GM18520 (cell line): ENCODE measurements at regions not wholly inside any gene's neighbourhood (a gene's known extent, or its start where the extent isn't known, plus 50 kb on each side); places are given as distances from the start of the nearest gene placed in this dataset.

ENCODE experiments used
- ATAC-seq: cut with Tn5 transposase; IDR thresholded peaks from one replicate; pipeline ENCODE4 v1.9.1; 2021; ENCODE audit not compliant: unreplicated experiment

DNA sequence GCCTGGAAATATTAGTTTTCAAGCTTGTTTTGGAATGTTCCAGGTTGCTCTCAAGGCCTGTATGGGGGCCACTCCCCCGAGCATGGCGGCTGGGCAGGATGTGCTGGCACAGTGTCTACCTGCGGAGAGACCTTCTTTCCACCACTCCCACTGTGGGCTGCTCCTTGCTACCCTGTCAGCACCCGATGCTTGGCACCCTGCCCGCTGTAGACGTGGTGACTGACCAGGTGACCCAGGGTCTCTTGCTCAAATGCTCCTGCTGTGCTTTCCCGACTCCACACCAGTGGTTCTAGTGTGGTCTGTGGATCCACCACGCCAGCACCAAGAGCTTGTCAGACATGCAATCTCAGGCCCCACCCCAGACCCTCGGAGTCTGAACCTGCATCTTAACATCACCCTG, 213.3 kb downstream of the SH3BP4 start:
- ATAC-seq = no peak

GRCh38 chr2:235165631-235166030, 213.8 kb downstream of the SH3BP4 start:
- ATAC-seq = no peak

DNA sequence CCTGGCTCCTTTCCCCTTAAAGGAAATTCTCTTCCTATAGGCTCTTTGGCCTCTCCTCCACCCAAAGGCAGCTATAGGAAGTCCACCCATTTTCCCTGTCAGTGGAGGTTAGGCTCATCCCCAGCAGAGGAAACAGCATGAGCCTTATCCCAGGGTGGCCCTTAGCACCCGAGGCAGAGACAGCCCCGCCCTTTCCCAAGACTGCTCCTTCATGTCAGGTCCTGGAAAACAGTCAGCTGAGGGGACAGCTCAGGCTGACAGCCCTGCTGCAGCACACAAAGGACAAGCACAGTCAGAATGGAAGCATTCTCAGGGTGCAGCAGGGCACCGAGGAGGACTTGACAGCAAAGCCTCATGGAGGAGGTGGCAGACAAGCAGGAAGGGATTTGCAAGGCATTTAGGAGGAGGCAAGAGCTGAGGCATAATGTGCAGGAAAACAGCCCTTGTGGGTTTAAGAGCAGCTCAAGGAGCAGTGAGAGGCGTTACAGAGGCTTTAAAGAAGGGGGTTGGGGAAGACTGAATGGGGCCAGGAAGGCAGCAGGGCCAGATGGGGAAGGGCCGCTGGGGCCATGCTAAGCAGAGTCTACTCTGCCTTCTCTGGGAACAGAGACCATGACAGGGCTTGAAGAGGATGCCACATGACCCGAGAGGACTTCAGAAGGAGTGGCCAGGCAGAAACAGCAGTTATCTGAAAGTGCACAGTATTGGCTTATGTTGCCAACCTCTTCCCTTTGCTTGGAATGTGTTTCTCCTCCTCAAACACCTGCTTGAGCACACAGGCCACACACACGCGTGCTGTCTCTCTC, 216.6 kb downstream of the SH3BP4 start:
- ATAC-seq = no peak

DNA sequence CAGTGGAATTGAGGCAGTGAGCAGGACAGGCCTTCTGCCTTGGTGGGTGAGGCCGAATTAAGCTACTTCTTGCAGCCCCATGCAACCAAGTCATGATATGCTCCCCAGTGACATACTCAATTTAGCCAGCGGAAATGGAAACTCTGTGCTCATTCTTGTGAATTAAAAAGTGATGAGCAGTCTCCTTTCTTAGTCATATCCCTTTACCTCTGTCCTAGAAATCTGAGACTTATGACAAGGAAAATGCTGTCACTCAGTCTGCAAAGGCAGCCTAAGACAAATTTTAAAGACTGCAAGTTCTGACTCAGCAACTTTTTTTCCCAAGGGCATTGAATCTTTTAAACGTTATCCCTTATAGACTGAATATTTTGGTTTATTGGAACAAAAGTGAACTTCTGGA, 218.2 kb downstream of the SH3BP4 start:
- no peak for ATAC-seq

- no peak for ATAC-seq
Measured at GRCh38 chr2:235170536-235171521, 219.0 kb downstream of the SH3BP4 start.

DNA sequence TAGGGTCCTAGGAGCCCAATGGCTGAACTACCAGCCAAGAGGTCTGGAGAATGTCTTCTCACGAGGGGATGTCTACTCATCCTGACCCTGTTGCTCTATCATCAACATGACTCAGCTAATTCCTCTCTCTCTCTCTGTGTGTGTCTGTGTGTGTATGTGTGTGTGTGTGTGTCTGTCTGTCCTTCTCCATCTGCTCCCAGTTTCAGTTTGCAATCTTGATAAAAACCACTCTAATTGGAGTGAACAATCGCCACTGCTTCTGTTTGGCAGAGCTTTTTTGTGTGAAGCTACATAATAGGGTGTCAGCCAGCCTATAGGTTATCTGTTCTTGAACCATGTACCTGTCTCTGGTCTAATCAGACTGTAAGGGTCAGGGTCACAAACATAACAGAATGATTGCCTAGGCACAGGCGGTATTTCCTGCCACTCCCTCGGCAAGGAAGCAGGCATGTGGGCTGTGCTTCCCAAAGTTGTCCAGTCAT, 219.8 kb downstream of the SH3BP4 start:
- ATAC-seq = no peak

GRCh38 chr2:235180642-235181041, 228.8 kb downstream of the SH3BP4 start:
- no peak for ATAC-seq

GRCh38 chr2:235183786-235184185, 232.0 kb downstream of the SH3BP4 start:
- ATAC-seq = no peak

GRCh38 chr2:235187806-235188205, 236.0 kb downstream of the SH3BP4 start:
- ATAC-seq = no peak

- no peak for ATAC-seq
Measured at GRCh38 chr2:235191486-235191885, 239.7 kb downstream of the SH3BP4 start.

GRCh38 chr2:235191978-235192377, 240.2 kb downstream of the SH3BP4 start:
- no peak for ATAC-seq

DNA sequence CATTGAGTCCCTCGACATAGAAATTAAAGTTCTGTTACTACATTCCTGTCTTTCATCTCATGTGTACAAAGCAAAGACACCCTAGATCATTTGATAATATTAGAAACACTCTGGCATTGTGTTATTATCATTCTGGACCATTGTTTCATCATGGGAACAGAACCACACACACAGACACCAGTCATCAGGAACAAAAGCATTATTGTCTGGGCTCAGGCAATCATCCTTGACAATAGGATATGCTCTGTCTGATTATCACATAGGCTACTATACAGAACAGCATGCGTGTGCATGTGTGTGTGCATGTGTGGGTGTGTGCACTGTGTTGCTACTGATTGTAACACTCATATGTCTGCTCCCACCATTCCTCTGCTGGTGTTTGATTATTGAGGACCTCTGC, 242.5 kb downstream of the SH3BP4 start:
- no peak for ATAC-seq

GRCh38 chr2:235194836-235195235, 243.0 kb downstream of the SH3BP4 start:
- no peak for ATAC-seq

DNA sequence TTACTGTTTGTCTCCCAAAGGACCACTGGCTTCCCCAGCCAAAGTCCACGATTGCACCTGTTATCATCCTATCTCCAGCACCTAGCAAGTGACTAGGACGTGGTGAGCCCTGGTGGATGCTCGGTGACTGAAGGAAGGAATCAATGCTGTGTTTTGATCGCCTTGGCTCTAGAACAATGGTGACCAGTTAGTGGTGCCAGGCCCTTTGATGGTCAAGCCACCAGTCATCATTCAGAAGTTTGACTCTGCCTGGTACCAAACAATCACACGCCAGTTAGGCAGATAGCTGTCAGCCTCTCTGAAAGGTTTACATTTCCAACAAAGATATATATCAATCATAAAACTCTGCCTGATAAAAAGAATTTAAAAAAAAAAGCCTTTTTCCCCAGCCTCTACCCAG, 244.1 kb downstream of the SH3BP4 start:
- no peak for ATAC-seq

GRCh38 chr2:235199128-235199527, 247.3 kb downstream of the SH3BP4 start:
- ATAC-seq = no peak

GRCh38 chr2:235200216-235200615, 248.4 kb downstream of the SH3BP4 start:
- ATAC-seq = no peak

GRCh38 chr2:235201756-235202155, 249.9 kb downstream of the SH3BP4 start:
- ATAC-seq = no peak

DNA sequence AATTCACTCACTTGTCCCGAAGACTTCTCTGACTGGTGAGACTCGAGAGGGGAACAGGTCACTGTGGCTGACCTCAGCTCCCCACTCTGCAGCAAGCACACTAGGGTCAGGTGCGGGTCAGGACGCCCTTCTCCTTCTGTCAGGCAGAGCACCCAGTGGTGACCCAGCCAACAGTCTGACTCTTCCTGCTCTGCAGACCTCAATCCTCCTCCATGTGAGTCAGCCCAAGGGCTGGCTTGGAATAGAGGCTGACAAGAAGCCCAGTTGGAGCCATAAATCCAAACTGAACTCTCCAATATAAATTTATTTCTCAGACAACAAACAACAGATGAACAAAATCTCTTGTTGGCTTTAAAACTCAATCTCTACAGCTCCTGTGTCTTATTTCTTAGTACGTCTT, 253.1 kb downstream of the SH3BP4 start:
- no peak for ATAC-seq

DNA sequence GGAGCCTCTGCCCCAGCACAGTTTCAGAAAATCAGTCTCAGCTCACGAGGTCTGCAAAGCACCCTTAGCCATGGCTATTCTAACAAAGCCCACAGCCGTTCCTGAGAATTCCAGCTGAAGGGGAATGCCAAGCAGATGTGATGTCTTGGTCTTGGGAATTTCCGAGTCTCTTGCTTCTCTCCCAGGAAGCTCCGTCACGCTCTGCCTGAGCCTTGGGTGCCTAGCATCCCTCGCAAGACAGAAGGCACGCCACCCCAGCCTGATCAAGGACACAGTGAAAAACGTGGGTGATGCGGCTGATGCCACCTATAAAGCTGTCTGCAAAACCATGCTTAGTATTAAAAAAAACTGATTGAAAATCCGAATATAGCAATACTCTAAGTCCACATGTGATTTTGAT, 254.6 kb downstream of the SH3BP4 start:
- no peak for ATAC-seq

DNA sequence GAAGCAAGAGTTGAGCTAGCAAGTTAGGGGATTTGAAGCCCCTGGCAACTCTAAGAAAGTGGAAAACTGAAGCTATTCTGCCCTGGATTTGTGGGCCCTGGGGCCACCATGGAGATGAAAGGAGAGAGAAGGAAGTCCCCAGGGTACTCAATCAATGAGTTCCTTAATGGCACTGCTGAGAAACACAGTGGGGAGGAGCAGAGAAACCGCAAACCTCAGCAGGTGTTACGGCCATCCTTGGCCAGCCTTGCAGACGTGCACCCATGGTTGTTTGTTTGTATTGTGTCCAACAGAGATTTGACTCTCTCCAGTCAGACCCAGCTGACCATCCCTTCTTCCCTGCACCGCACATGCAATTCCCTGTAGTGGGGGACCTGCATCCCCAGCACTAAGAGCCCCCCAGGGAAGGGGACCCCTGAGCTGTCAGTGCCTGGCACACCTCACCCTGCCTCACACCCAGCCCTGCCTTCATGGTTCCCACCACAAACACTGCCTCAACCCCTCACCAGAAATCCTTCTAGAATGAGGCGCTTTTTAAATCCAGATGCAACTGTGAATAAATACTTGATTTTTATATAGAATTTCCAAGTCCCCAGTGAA, 255.3 kb downstream of the SH3BP4 start:
- no peak for ATAC-seq

DNA sequence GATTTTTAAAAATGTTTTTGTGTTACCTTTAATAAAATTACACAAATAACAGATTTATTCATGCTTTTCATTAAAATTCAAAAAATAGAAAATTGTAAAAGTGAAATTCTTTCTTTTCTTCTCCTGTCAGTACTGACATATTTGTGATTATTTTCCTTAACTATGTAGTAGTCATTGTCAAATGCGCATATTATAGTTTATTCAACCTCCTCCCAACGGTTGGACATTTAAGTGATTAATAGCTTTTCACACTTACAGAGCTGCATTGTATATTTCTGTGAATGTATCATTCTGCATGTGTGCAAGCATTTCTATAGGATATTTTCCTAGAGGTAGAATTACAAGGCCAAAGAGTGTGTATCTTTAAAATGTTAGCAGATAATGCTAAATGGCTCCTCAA, 259.2 kb downstream of the SH3BP4 start:
- ATAC-seq = no peak
